Osteoblast (primary cell): ENCODE measurements at regions not wholly inside any gene's neighbourhood (a gene's known extent, or its start where the extent isn't known, plus 50 kb on each side); places are given as distances from the start of the nearest gene placed in this dataset.
"Not testable (repeated sequence)": the region's sequence is repeated elsewhere in the genome, so short reads cannot be mapped to it uniquely, and the experiment has no call there.

Source experiments
- DNase-seq: peaks from one replicate; pipeline ENCODE4 v3.0.0; 2011; ENCODE audit warnings: low spot score, mixed read lengths; ENCODE audit not compliant: insufficient read length; ENCODE audit errors: missing footprints
- H2AFZ ChIP-seq: 2 replicates; pipeline ENCODE4 v1.6.0; 2011; ENCODE audit warnings: mild to moderate bottlenecking, low read length
- H3K27ac ChIP-seq: 2 replicates; pipeline ENCODE4 v1.5.1; 2011; ENCODE audit warnings: mild to moderate bottlenecking, low read depth, low read length, moderate library complexity
- H3K27me3 ChIP-seq: 2 replicates; pipeline ENCODE4 v1.6.0; 2012; ENCODE audit warnings: mild to moderate bottlenecking, control low read depth, inconsistent platforms, low read length, moderate library complexity; ENCODE audit not compliant: insufficient read depth
- H3K36me3 ChIP-seq: 2 replicates; pipeline ENCODE4 v1.5.1; 2011; ENCODE audit warnings: mild to moderate bottlenecking, low read length, control low read depth, moderate library complexity; ENCODE audit not compliant: insufficient read depth
- H3K4me1 ChIP-seq: 2 replicates; pipeline ENCODE4 v1.5.1; 2011; ENCODE audit warnings: mild to moderate bottlenecking, low read length, control low read depth, moderate library complexity; ENCODE audit not compliant: insufficient read depth
- H3K4me2 ChIP-seq: 2 replicates; pipeline ENCODE4 v1.6.0; 2011; ENCODE audit warnings: mild to moderate bottlenecking, low read length; ENCODE audit not compliant: insufficient read depth
- H3K4me3 ChIP-seq: fragments of 200-600 bp; sonication (generic); 3 replicates; pipeline ENCODE4 v1.5.1; 2012; ENCODE audit warnings: mild to moderate bottlenecking, low read length, inconsistent platforms; ENCODE audit not compliant: insufficient read depth
- H3K79me2 ChIP-seq: 2 replicates; pipeline ENCODE4 v1.6.0; 2012; ENCODE audit warnings: mild to moderate bottlenecking, low read length, control low read depth, inconsistent platforms; ENCODE audit not compliant: insufficient read depth
- H3K9me3 ChIP-seq: 2 replicates; pipeline ENCODE4 v1.5.1; 2011; ENCODE audit warnings: low read depth, low read length, control low read depth
- H4K20me1 ChIP-seq: 2 replicates; pipeline ENCODE4 v1.6.0; 2012; ENCODE audit warnings: mild to moderate bottlenecking, low read length, control low read depth; ENCODE audit not compliant: insufficient read depth
- TF ChIP-seq, protein P1 (sequence below): IDR thresholded peaks from 2 replicates; pipeline ENCODE4 v1.5.1; 2011; ENCODE audit warnings: mild to moderate bottlenecking, low read depth, low read length, moderate library complexity; ENCODE audit errors: extremely low read depth

DNA sequence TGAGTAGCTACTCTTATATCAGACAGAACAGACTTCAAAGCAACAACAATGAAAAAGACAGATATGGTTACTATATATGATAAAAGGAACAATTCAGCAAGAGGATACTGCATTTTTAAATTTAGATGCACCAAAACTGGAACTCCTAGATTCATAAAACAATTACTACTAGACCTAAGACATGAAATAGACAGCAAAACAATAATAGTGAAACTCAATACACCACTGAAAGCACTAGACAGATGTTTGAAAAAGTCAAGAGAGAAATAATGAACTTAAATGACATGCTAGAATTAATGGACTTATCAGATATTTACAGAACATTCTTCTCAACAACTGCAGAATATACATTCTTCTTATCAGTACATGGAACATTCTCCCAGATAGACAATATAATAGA, 99.5 kb upstream of the ITM2A start:
- no peak for DNase-seq
- H3K27ac ChIP-seq: no peak overlapping the region
- TF ChIP-seq, protein P1, sequence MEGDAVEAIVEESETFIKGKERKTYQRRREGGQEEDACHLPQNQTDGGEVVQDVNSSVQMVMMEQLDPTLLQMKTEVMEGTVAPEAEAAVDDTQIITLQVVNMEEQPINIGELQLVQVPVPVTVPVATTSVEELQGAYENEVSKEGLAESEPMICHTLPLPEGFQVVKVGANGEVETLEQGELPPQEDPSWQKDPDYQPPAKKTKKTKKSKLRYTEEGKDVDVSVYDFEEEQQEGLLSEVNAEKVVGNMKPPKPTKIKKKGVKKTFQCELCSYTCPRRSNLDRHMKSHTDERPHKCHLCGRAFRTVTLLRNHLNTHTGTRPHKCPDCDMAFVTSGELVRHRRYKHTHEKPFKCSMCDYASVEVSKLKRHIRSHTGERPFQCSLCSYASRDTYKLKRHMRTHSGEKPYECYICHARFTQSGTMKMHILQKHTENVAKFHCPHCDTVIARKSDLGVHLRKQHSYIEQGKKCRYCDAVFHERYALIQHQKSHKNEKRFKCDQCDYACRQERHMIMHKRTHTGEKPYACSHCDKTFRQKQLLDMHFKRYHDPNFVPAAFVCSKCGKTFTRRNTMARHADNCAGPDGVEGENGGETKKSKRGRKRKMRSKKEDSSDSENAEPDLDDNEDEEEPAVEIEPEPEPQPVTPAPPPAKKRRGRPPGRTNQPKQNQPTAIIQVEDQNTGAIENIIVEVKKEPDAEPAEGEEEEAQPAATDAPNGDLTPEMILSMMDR: no peak

DNA sequence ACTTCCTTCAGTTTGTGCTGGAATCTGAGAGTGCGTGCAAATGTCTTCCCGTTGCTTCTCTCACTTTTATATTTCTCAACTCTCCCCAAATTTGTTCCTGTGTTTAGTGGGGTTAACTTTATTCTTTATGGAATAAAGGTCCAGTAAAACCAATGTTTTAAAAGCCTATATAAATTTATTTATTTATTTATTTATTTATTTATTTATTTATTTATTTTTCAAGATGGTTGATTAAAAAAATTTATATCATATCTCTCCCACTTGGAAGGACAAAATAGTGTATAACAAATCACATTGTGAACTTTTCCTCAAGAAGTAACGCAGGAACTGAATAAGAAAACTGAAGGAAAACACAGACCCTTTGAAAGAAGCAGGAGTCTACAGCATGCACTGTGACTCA, 95.3 kb upstream of the ITM2A start:
- Histone ChIP-seq H3K27ac (no peak overlapping the region), H2AFZ (no peak overlapping the region), H3K9me3 (no peaks in the 10 kb centered on the region), H3K36me3 (no peaks in the 10 kb centered on the region), H3K27me3 (no peaks in the 10 kb centered on the region), H3K4me1 (no peaks in the 10 kb centered on the region), H3K4me2 (no peak overlapping the region), H3K79me2 (no peaks in the 10 kb centered on the region), H3K4me3 (no peak overlapping the region), H4K20me1 (no peaks in the 10 kb centered on the region)
- TF ChIP-seq, protein P1: no peak
- no peak for DNase-seq

More for the DNA sequence above, 99.5 kb upstream of the ITM2A start:
- Histone ChIP-seq H3K79me2 (no peaks in the 10 kb centered on the region), H3K4me3 (no peak overlapping the region), H3K9me3 (no peaks in the 10 kb centered on the region), H3K4me1 (no peaks in the 10 kb centered on the region), H3K36me3 (no peaks in the 10 kb centered on the region), H4K20me1 (no peaks in the 10 kb centered on the region), H2AFZ (no peak overlapping the region), H3K27me3 (no peaks in the 10 kb centered on the region), H3K4me2 (no peak overlapping the region)

DNA sequence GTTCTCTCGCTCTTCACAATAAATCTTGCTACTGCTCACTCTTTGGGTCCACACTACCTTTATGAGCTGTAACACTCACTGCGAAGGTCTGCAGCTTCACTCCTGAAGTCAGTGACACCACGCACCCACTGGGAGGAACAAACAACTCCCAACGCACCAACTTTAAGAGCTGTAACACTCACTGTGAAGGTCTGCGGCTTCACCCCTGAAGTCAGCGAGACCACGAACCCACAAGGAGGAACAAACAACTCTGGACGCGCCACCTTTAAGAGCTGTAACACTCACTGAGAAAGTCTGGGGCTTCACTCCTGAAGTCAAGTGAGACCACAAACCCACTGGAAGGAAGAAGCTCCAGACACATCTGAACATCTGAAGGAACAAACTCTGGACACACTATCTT, 89.5 kb upstream of the ITM2A start:
- H3K36me3 ChIP-seq, DNase-seq, H3K27me3 ChIP-seq, H3K4me2 ChIP-seq, H3K9me3 ChIP-seq, H2AFZ ChIP-seq, H4K20me1 ChIP-seq, H3K27ac ChIP-seq, H3K4me1 ChIP-seq, H3K79me2 ChIP-seq, H3K4me3 ChIP-seq: not testable (repeated sequence)

DNA sequence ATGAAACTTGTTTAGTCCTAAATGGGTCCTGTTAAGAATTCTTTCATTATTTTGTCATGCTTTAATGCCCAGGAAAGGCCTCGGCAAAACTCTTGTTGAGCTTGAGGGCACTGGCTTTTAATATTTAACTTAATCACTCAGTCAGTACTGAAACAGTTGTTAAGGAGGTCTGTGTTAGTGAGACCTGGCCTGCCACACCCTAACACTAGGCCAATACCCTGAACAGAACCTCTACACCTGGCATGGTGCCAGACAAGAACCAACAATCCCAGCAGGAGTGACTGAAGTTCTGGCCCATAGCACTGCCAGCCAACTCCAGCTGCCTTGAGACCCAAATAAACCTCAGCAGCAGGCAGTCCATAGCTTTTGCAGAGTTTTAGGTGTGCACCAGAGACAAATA, 85.7 kb upstream of the ITM2A start:
- no peaks in the 10 kb centered on the region for H3K79me2 ChIP-seq
- H3K9me3 ChIP-seq: no peaks in the 10 kb centered on the region
- no peak overlapping the region for H3K4me2 ChIP-seq
- TF ChIP-seq, protein P1: no peak
- H3K27ac ChIP-seq: no peak overlapping the region
- no peaks in the 10 kb centered on the region for H3K27me3 ChIP-seq
- H3K36me3 ChIP-seq: no peaks in the 10 kb centered on the region
- H2AFZ ChIP-seq: no peak overlapping the region
- no peak overlapping the region for H3K4me3 ChIP-seq
- H3K4me1 ChIP-seq: no peaks in the 10 kb centered on the region
- DNase-seq: no peak
- no peaks in the 10 kb centered on the region for H4K20me1 ChIP-seq

DNA sequence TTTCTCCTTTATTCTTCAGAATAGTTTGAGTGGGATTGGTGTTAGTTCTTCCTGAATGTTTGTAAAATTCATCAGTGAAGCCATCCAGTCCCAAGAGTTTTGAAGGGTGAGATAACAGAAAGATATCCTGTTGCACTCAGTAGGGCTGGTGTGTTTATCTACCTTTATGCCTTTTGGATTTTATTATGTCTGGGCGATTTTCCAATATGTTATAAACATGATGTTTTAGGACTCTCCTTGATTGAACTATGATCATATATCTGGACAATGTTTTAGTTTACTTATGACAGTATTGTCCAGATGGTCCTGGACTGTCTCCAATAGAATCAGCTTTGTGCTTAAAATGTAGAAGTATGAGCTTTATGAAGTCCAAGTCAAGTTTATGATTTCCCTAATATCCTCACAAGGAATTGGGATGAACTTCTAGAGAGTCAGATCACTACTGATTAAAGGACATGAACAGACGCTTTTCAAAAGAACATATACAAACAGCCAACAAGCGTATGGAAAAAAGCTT, 77.6 kb upstream of the ITM2A start:
- no peaks in the 10 kb centered on the region for H3K27me3 ChIP-seq
- no peak overlapping the region for H3K27ac ChIP-seq
- H3K36me3 ChIP-seq: no peaks in the 10 kb centered on the region
- H4K20me1 ChIP-seq: no peaks in the 10 kb centered on the region
- no peak overlapping the region for H3K4me2 ChIP-seq
- H2AFZ ChIP-seq: no peak overlapping the region
- no peaks in the 10 kb centered on the region for H3K4me1 ChIP-seq
- TF ChIP-seq, protein P1: no peak
- no peaks in the 10 kb centered on the region for H3K9me3 ChIP-seq
- H3K79me2 ChIP-seq: no peaks in the 10 kb centered on the region
- H3K4me3 ChIP-seq: no peak overlapping the region
- no peak for DNase-seq
